Right atrium auricular region (tissue), 2 donors: ENCODE measurements at regions not wholly inside any gene's neighbourhood (a gene's known extent, or its start where the extent isn't known, plus 50 kb on each side); places are given as distances from the start of the nearest gene placed in this dataset.

Experiments used
- DNase-seq: peaks from one replicate; pipeline ENCODE4 v3.0.0-alpha.2; 2019; ENCODE audit warnings: low spot score
- H3K27ac ChIP-seq, 2 donors: fragments of 200-600 bp; sonication (generic); 1 replicate in 1 of 2; 2 replicates in 1 of 2; pipeline ENCODE4 v1.5.1; 2016 to 2019
- H3K27me3 ChIP-seq, 2 donors: fragments of 200-600 bp; sonication (generic); one replicate each; pipeline versions ENCODE4 v1.5.1 to v1.6.0; 2017 to 2019
- H3K36me3 ChIP-seq: fragments of 200-600 bp; sonication (generic); one replicate; pipeline ENCODE4 v1.5.1; 2016
- H3K4me1 ChIP-seq, 2 donors: fragments of 200-600 bp; sonication (generic); one replicate each; pipeline versions ENCODE4 v1.5.1 to v1.6.0; 2017 to 2019
- H3K4me3 ChIP-seq, 2 donors: fragments of 200-600 bp; sonication (generic); 1 replicate in 1 of 2; 2 replicates in 1 of 2; pipeline ENCODE4 v1.5.1; 2017 to 2019; ENCODE audit warnings: mild to moderate bottlenecking in 1 of 2, moderate library complexity in 1 of 2
- H3K9me3 ChIP-seq, 2 donors: fragments of 200-600 bp; sonication (generic); one replicate each; pipeline ENCODE4 v1.5.1; 2019
- TF ChIP-seq, protein P1 (sequence below), 2 donors: fragments of 200-600 bp; sonication (generic); IDR thresholded peaks; one replicate each; pipeline ENCODE4 v1.5.1; 2019; ENCODE audit warnings: antibody characterized with exemption in 2 of 2

DNA sequence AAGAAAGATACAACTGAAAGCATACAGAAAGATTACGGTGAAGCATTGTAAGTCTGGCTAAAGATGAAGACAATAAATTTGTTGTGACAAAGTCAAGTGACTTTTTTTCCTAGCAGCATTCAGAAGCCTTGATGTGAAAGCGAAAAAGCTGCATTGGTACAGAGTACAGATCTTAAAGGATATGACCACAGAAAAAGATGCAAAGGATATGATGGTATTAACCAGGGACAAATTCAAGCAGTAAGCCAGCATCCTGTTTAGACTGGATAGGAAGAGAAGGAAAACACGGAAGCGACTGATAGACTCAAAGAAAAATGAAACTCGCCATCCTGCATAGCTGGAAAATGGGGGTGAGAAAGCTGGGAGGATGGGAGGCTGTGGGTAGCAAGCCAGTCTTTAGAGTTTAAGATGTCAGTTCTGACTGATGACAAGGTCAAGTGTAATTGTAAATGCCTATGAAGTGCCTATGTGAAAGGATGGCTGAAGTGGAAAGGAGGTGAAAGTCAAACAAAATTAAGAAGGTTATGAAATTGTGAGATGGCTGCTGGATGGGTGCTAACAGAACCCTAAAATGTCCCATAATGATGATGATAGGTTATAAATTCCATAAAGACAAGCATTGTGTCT lies 92.4 kb downstream of the PHLDA1 start:
- H3K9me3 ChIP-seq = no peaks in the 10 kb centered on the region
- TF ChIP-seq, protein P1, sequence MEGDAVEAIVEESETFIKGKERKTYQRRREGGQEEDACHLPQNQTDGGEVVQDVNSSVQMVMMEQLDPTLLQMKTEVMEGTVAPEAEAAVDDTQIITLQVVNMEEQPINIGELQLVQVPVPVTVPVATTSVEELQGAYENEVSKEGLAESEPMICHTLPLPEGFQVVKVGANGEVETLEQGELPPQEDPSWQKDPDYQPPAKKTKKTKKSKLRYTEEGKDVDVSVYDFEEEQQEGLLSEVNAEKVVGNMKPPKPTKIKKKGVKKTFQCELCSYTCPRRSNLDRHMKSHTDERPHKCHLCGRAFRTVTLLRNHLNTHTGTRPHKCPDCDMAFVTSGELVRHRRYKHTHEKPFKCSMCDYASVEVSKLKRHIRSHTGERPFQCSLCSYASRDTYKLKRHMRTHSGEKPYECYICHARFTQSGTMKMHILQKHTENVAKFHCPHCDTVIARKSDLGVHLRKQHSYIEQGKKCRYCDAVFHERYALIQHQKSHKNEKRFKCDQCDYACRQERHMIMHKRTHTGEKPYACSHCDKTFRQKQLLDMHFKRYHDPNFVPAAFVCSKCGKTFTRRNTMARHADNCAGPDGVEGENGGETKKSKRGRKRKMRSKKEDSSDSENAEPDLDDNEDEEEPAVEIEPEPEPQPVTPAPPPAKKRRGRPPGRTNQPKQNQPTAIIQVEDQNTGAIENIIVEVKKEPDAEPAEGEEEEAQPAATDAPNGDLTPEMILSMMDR (IDR thresholded peaks at IDR 0.05) = no peak
- H3K36me3 ChIP-seq = no peaks in the 10 kb centered on the region
- H3K4me1 ChIP-seq = peaks cover 0 to 15% of the 10 kb centered on the region in 2 donors
- no peak overlapping the region for H3K27ac ChIP-seq
- H3K4me3 ChIP-seq = no peak overlapping the region
- H3K27me3 ChIP-seq = no peaks in the 10 kb centered on the region
- no peak for DNase-seq

DNA sequence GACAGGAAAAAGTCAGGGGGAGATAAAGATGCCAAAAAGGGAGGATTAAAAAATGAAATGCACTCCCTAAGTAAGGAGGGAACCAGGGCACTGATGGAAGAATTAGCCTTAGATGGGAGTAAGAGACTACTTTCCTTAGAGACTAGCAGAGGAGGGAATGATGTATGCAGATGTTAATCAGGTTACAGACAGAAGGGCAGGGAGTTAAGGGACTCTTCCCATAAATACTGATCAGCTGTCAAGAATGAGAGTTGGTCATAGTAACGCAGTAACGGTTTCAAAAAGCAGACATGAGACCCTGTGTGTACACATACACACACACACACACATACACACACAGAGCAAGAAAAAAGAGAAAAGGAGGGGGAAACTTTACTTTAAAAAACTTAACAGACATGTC lies 93.4 kb downstream of the PHLDA1 start:
- Histone ChIP-seq H3K27me3 (no peaks in the 10 kb centered on the region), H3K36me3 (no peaks in the 10 kb centered on the region)

DNA sequence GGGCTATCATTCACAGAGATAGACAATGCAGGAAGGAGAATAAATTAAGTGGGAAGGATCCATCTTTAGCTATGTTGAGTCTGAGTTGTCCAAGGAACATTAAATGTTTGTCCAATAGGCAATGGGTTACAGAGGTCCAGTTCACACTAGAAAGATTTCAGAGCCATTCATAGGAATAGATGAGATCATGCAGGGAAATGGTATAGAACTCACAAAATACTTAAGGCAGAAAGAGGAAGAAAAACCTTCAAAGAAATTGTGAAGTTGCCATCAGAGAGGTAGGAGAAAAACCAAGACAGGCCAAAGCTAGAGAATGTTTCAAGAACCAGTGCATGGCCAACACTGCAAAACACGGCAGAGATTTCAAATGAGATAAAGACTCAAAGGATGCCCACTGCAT lies 94.1 kb downstream of the PHLDA1 start:
- no peak for DNase-seq
- no peaks in the 10 kb centered on the region for H3K9me3 ChIP-seq
- no peak overlapping the region for H3K27ac ChIP-seq
- TF ChIP-seq, protein P1 (IDR thresholded peaks at IDR 0.05) = no peak
- peaks cover 0 to 20% of the 10 kb centered on the region in 2 donors for H3K4me1 ChIP-seq
- no peaks in the 10 kb centered on the region for H3K27me3 ChIP-seq
- no peaks in the 10 kb centered on the region for H3K36me3 ChIP-seq
- H3K4me3 ChIP-seq = no peak overlapping the region

More for the DNA sequence above, 93.4 kb downstream of the PHLDA1 start:
- TF ChIP-seq, protein P1 (IDR thresholded peaks at IDR 0.05) = no peak
- Histone ChIP-seq H3K4me3 (no peak overlapping the region), H3K4me1 (peaks cover 0 to 16% of the 10 kb centered on the region in 2 donors), H3K9me3 (no peaks in the 10 kb centered on the region), H3K27ac (no peak overlapping the region)
- no peak for DNase-seq

DNA sequence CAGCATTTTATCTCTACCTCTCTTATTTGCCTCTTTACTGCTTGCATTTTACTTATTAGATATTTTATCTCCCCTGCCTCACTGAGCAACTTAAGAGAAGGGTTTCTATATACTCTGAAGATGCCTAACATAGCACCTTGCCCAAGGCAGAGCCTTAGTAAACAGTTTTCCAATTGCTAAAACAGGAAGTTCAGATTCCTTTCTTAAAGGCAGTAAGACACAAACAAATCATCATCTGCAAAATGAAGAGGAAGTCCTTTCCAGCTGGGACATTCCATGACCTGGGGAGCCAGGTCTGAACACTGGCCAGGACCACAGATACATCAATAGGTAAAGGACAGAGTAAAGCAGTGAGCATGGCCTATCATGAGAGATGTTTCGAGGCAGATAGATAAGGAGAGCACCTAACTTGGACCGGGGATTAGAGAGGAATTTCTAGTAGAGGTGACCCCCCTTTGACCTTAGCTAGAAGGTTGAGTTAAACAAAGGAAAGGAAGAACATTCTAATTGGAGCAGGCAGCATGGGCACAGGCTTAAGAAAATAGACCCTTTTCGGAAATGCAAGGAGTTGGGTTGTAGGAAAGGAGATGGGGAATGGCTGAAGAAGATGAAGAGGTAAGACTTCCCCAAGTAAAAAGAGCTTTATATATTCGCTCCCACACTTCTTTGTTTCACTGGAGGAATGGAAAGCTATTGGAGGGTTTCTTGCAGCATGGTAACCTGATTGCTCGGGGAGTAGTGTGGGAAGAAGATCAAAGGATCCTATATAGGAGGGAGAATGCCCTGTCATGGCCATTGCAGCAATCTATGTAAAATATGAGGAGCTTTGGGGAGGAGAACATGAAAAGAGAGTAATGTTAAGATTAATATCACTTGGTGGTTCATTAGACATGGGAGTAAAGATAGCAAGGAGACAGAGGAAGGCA lies 94.8 kb downstream of the PHLDA1 start:
- Histone ChIP-seq H3K4me3 (no peak overlapping the region), H3K27me3 (no peaks in the 10 kb centered on the region), H3K4me1 (peaks cover 0 to 20% of the 10 kb centered on the region in 2 donors), H3K36me3 (no peaks in the 10 kb centered on the region), H3K27ac (no peak overlapping the region), H3K9me3 (no peaks in the 10 kb centered on the region)
- TF ChIP-seq, protein P1 (IDR thresholded peaks at IDR 0.05) = no peak
- no peak for DNase-seq

DNA sequence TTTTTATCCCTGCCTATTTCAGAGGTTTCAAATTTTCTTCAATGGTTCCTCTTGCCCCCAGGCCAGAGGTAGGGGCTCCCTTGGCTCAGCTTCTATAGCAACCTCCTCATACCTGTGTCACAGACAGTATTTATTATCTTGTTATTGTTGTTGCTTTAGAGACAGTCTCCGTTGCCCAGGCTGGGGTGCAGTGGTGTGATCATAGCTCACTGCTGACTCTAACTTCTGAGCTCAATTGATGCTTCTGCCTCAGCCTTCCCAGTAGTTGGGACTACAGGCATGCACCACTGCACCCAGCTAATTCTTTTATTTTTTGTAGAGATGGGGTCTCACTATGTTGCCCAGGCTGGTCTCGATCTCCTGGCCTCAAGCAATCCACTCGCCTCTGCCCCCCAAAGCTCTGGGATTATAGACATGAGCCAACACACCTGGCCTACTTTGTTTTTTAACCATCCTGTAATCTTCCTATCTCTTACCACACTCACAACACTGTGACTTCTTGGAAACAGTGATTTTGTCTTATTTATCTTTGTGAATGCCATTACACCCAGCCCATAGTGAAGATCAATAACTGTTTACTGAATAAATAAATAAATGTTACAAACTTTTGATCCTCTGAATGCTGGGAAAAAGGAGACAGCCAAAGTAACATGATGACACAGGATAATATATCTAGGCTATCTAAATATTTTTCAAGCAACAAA lies 95.9 kb downstream of the PHLDA1 start:
- no peak for DNase-seq
- TF ChIP-seq, protein P1 (IDR thresholded peaks at IDR 0.05) = no peak
- H3K36me3 ChIP-seq = no peaks in the 10 kb centered on the region
- no peaks in the 10 kb centered on the region for H3K9me3 ChIP-seq
- no peak overlapping the region for H3K27ac ChIP-seq
- H3K4me1 ChIP-seq = peaks cover 0 to 20% of the 10 kb centered on the region in 2 donors
- H3K4me3 ChIP-seq = no peak overlapping the region
- no peaks in the 10 kb centered on the region for H3K27me3 ChIP-seq
